Endodermal cell (in vitro differentiated cells): ENCODE measurements at regions not wholly inside any gene's neighbourhood (a gene's known extent, or its start where the extent isn't known, plus 50 kb on each side); places are given as distances from the start of the nearest gene placed in this dataset.

Experiments used
- DNase-seq: peaks from one replicate; pipeline ENCODE4 v3.0.0-alpha.2; 2017
- H3K27ac ChIP-seq: 2 replicates; pipeline ENCODE4 v1.5.1; 2013; ENCODE audit warnings: mild to moderate bottlenecking, low read depth, low read length, moderate library complexity
- H3K27me3 ChIP-seq: 2 replicates; pipeline ENCODE4 v1.6.1; 2013; ENCODE audit warnings: mild to moderate bottlenecking, low read length, moderate library complexity; ENCODE audit not compliant: insufficient read depth, control insufficient read depth, poor library complexity, severe bottlenecking
- H3K36me3 ChIP-seq: 2 replicates; pipeline ENCODE4 v1.7.0; 2013; ENCODE audit warnings: mild to moderate bottlenecking, low read length, moderate library complexity; ENCODE audit not compliant: control insufficient read depth, insufficient read depth
- H3K4me1 ChIP-seq: one replicate; pipeline ENCODE4 v1.7.0; 2013; ENCODE audit warnings: low read length; ENCODE audit not compliant: control insufficient read depth, insufficient read depth
- H3K4me3 ChIP-seq: 2 replicates; pipeline ENCODE4 v1.5.1; 2013; ENCODE audit warnings: mild to moderate bottlenecking, low read length, moderate library complexity
- H3K9ac ChIP-seq: 2 replicates; pipeline ENCODE4 v1.6.1; 2013; ENCODE audit warnings: mild to moderate bottlenecking, low read length, moderate library complexity; ENCODE audit not compliant: poor library complexity, severe bottlenecking; ENCODE audit errors: extremely low read depth
- H3K9me3 ChIP-seq: 2 replicates; pipeline ENCODE4 v1.6.1; 2013; ENCODE audit warnings: mild to moderate bottlenecking, low read length, moderate library complexity; ENCODE audit not compliant: control insufficient read depth
- H3K27ac Mint-ChIP-seq: 2 replicates; pipeline ENCODE4 v1.8.0; 2020; ENCODE audit warnings: mixed read lengths
- H3K27me3 Mint-ChIP-seq: 2 replicates; pipeline ENCODE4 v1.8.0; 2021; ENCODE audit warnings: mild to moderate bottlenecking, mixed read lengths; ENCODE audit not compliant: insufficient read depth
- H3K36me3 Mint-ChIP-seq: 2 replicates; pipeline ENCODE4 v1.8.0; 2020; ENCODE audit warnings: low read depth, mixed read lengths
- H3K4me1 Mint-ChIP-seq: 2 replicates; pipeline ENCODE4 v1.8.0; 2020; ENCODE audit warnings: mixed read lengths
- H3K4me3 Mint-ChIP-seq: 2 replicates; pipeline ENCODE4 v1.8.0; 2020; ENCODE audit warnings: mild to moderate bottlenecking, moderate library complexity, mixed read lengths
- H3K9me3 Mint-ChIP-seq: 2 replicates; pipeline ENCODE4 v1.8.0; 2020; ENCODE audit warnings: mild to moderate bottlenecking, mixed read lengths
- WGBS, 2 experiments: methylation state at CpG; one replicate each; pipeline versions ENCODE4 v1.1.5 to v1.1.7; 2013; ENCODE audit warnings: missing lambda C conversion rate in 2 of 2, mixed read lengths in 1 of 2; ENCODE audit not compliant: insufficient coverage in 1 of 2, insufficient read length in 1 of 2; 5-methylcytosine and 5-hydroxymethylcytosine counted together
- TF ChIP-seq, protein P1 (sequence below): fragments of 200-600 bp; sonication (generic); conservative IDR thresholded peaks from 2 replicates; pipeline ENCODE4 v1.5.0; 2021; ENCODE audit warnings: antibody characterized with exemption, mild to moderate bottlenecking

DNA sequence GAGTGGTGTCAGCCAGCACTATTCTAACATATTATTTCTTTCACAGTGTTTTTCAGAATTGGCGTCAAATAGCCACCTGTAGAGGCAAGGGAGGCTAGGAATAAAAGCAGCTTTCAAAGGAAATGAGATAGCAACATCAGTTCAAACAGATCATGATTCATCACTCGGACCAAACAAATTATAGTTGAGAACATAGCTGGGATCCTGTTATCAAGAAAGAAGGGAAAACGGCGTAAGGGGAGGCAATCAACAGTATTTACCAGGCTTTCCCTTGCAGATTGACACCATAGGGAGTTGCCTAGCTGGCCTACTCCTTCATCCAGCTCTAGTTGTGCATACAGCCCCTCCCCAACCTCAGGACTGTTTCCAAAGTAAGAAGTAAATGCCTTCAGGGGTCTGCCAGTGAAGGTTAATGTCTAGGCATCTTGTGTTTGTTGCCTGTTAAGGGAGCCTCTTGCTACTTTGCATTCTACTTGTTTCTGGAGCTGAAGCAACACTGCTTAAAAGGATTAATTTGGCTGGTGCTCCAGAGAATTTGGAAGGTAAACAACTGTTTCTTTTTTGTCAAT is 286.5 kb downstream of the NSUN3 start:
- 83% methylated on average over 3 to 4 of the region's 4 CpGs for whole genome bisulfite sequencing, 2 experiments
- Histone ChIP-seq H3K4me3 (peak overlapping the region; percentile 21), H3K4me1 (peaks cover 8% of the 10 kb centered on the region), H3K27me3 (no peaks in the 10 kb centered on the region), H3K9ac (no peak overlapping the region), H3K36me3 (no peaks in the 10 kb centered on the region), H3K9me3 (peaks cover 16% of the 10 kb centered on the region), H3K27ac (no peak overlapping the region)
- peak; percentile 53 for DNase-seq
- TF ChIP-seq, protein P1, sequence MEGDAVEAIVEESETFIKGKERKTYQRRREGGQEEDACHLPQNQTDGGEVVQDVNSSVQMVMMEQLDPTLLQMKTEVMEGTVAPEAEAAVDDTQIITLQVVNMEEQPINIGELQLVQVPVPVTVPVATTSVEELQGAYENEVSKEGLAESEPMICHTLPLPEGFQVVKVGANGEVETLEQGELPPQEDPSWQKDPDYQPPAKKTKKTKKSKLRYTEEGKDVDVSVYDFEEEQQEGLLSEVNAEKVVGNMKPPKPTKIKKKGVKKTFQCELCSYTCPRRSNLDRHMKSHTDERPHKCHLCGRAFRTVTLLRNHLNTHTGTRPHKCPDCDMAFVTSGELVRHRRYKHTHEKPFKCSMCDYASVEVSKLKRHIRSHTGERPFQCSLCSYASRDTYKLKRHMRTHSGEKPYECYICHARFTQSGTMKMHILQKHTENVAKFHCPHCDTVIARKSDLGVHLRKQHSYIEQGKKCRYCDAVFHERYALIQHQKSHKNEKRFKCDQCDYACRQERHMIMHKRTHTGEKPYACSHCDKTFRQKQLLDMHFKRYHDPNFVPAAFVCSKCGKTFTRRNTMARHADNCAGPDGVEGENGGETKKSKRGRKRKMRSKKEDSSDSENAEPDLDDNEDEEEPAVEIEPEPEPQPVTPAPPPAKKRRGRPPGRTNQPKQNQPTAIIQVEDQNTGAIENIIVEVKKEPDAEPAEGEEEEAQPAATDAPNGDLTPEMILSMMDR, result no peak
- Mint-ChIP-seq H3K36me3 (peaks cover 10% of the 10 kb centered on the region), H3K4me1 (peaks cover 22% of the 10 kb centered on the region), H3K4me3 (no peak overlapping the region), H3K27me3 (no peaks in the 10 kb centered on the region), H3K27ac (peak overlapping the region; percentile 79), H3K9me3 (peaks cover 24% of the 10 kb centered on the region)

DNA sequence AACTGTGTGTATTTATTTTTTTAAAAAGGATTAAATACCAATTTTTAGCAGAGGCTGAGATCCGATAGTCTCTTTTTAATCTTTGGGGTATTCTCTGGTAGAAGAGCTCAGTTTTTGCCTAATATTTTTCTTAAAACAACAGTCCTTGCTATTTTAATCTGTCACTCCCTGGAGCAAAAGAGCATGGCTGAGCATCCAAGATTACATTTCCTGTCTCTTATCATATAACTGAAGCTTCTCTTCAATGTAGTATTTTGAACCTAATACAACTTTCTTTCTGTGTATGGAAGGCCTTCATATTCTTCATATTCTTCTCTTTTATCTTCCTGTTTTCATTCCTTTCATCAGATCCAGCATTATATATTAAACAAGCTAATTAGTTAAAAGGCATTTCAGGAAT is 293.7 kb downstream of the NSUN3 start:
- Histone ChIP-seq H3K36me3 (no peaks in the 10 kb centered on the region), H3K27ac (no peak overlapping the region), H3K4me3 (no peak overlapping the region), H3K27me3 (no peaks in the 10 kb centered on the region), H3K4me1 (no peaks in the 10 kb centered on the region), H3K9ac (no peak overlapping the region), H3K9me3 (peaks cover 3% of the 10 kb centered on the region)
- no peaks in the 10 kb centered on the region for H3K36me3 Mint-ChIP-seq
- TF ChIP-seq, protein P1, result no peak
- no peaks in the 10 kb centered on the region for H3K9me3 Mint-ChIP-seq
- H3K27ac Mint-ChIP-seq, result no peak overlapping the region
- WGBS, 2 experiments, result 95% methylated on average over 1 of the region's 1 CpG; no CpG with 5 or more reads in 1 of the 2 experiments
- H3K27me3 Mint-ChIP-seq, result no peaks in the 10 kb centered on the region
- DNase-seq, result no peak
- H3K4me1 Mint-ChIP-seq, result no peaks in the 10 kb centered on the region
- no peak overlapping the region for H3K4me3 Mint-ChIP-seq

DNA sequence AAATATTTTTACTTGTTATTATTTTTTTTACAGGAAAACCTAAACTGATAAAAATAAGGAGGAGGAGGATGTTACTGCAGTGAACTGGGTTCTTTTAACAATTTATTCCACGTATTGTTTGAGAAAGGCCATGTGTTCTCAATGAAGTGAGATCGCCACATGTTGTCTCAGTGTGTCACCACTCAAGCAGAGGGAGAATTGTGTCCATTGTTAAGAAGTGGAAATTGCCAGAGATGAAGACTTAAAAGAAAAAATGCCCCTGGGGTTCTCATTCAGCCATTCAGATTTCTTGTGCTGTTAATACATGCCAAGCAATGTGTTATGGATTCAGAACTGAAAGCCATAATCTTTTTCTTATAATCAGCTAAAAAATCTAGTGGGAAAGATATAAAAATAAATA is 297.1 kb downstream of the NSUN3 start:
- Mint-ChIP-seq H3K9me3 (no peaks in the 10 kb centered on the region), H3K36me3 (no peaks in the 10 kb centered on the region), H3K4me3 (no peak overlapping the region), H3K27me3 (no peaks in the 10 kb centered on the region), H3K27ac (no peak overlapping the region), H3K4me1 (peaks cover 4% of the 10 kb centered on the region)
- Histone ChIP-seq H3K4me3 (no peak overlapping the region), H3K9me3 (peaks cover 3% of the 10 kb centered on the region), H3K27me3 (no peaks in the 10 kb centered on the region), H3K27ac (no peak overlapping the region), H3K4me1 (no peaks in the 10 kb centered on the region), H3K9ac (no peak overlapping the region), H3K36me3 (no peaks in the 10 kb centered on the region)
- TF ChIP-seq, protein P1, result no peak
- DNase-seq, result no peak
- 80 to 91% methylated on average over 2 of the region's 2 CpGs for WGBS, 2 experiments
